AG09309 (cell line): ENCODE measurements at regions not wholly inside any gene's neighbourhood (a gene's known extent, or its start where the extent isn't known, plus 50 kb on each side); places are given as distances from the start of the nearest gene placed in this dataset.

Experiments
- DNase-seq: peaks from one replicate; pipeline ENCODE4 v3.0.0-alpha.2; 2010; ENCODE audit warnings: low read depth
- H3K4me3 ChIP-seq: 2 replicates; pipeline ENCODE4 v1.5.1; 2011; ENCODE audit warnings: mild to moderate bottlenecking, low read depth, low read length, moderate library complexity; ENCODE audit not compliant: control insufficient read depth
- TF ChIP-seq, protein P1 (sequence below): IDR thresholded peaks from 2 replicates; pipeline ENCODE4 v1.5.1; 2011; ENCODE audit warnings: mild to moderate bottlenecking, low read depth, low read length, inconsistent platforms; ENCODE audit not compliant: insufficient read depth, control insufficient read depth; ENCODE audit errors: missing control alignments

DNA sequence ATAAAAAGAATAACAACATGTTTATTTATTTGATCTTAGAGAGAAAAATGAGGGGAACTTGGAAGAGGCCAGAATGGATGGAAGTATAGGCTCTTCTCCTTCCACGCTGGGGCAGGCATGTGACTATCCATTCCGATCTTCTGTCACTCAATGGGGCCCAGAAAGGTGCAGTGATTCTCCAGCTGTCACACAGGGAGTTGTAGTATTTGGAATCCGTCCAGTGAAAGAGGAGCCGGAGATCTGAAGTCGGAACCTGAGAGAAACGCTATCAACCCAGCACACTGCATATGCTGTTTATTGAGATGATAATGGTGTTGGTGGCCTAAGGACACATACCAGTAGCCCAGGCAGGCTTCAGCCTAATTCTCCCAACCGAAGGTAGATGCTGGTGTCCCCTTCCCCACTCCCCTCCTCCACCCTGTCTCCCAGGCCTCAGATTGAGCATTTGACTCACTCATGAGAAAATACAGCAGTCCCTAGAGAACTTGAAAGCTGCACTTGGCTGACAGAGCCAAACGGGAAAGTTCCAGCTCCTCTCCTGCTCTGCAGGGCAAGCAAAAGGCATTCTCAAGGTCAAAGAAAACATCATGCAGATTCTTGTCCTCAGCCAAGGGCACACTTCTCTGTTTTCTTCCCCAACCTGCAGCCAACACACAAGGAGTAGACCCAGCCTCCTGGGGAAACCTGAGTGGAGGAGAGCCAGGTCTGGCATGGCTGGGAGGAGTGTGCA is 100.4 kb downstream of the IRF2BPL start:
- no peak for DNase-seq
- no peak overlapping the region for H3K4me3 ChIP-seq
- TF ChIP-seq, protein P1, sequence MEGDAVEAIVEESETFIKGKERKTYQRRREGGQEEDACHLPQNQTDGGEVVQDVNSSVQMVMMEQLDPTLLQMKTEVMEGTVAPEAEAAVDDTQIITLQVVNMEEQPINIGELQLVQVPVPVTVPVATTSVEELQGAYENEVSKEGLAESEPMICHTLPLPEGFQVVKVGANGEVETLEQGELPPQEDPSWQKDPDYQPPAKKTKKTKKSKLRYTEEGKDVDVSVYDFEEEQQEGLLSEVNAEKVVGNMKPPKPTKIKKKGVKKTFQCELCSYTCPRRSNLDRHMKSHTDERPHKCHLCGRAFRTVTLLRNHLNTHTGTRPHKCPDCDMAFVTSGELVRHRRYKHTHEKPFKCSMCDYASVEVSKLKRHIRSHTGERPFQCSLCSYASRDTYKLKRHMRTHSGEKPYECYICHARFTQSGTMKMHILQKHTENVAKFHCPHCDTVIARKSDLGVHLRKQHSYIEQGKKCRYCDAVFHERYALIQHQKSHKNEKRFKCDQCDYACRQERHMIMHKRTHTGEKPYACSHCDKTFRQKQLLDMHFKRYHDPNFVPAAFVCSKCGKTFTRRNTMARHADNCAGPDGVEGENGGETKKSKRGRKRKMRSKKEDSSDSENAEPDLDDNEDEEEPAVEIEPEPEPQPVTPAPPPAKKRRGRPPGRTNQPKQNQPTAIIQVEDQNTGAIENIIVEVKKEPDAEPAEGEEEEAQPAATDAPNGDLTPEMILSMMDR = no peak

DNA sequence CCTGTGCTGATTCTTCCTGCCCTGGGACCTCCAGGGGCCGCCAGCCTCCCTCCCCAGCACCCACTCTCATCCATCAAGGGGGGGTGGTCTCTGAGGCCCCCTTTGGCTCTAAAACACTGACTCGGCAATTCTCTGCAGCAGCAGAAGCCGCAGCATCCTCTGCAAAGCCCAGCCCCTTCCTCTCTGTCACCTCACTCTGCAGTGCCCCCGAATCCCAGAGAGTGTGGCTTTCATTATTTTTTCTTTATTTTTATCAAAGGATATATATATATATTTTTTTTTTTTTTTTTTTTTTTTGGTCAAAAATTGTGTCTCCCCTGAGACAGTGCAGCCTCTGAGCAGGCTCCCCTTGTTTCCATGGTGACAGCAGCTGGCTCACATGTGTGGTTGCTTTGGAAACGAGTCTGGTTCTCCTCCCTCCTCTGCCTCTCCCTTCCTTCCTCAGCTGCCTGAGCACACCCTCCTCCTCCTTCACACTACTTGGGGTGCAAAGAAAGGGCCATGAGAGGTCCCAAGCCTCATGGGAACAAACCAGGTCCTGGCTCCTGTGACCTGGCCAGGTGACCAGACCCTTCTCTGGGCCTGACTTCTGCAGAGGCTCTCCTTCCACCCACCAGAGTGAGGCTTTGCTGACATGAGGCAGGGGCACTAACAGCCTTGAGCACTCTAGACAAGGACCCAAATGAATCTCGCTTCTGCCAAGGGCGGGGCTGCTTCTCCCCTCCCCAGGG is 100.5 kb downstream of the LRRC74A start:
- TF ChIP-seq, protein P1 = no peak
- no peak overlapping the region for H3K4me3 ChIP-seq
- DNase-seq = no peak

DNA sequence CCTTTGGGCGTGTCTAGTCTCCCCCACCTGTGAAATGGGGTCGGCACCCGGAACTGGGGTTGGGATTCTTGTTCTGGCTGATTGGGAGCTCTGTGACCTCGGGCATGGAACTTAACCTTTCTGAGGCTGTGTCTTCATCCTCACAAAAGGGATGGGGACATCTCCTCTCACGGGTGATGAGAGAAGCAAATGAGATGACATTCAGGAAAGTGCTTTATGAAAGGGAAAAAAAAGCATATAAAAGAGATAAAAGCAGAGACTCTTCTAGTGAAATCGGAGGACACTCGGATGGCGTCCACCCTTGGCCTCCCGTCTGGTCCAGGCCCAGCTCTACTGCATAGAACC is 98.9 kb downstream of the LRRC74A start:
- TF ChIP-seq, protein P1 = no peak
- no peak for DNase-seq
- no peak overlapping the region for H3K4me3 ChIP-seq

DNA sequence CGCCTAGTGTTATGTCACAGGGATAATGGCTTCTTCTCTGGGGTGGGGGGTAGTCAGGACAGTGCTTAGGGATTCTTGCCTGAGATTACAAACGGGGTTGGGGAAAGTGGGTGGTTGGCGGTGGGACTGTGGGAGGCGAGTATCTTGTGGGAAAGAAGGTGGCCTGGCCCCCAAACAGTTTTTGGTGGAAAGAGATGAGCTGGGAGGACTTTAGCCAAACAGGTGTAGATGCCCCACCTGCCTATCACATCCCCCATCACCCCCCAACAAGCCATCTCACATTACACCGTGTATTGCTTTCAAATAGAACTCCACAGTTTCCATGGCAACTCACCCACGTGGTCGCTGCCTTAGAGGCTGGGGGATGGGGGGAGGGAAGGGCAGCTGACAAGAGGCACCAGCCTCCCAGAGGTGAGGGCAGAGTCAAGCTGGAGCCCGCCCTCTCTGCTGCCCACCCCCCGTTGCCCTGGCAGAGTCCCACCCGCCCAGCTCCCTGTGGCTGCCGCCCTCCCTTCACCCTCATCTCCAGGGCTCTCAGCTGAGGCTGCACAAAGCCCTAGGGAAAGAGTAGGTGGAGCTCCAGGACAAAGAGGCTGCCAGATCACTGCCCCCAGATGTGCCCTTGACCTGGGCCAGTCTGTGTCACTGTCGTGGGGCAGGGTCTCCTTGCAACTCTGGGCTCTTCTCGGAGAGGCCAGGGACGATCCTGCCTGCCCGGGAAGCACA is 98.3 kb downstream of the LRRC74A start:
- DNase-seq = no peak
- TF ChIP-seq, protein P1 = no peak
- no peak overlapping the region for H3K4me3 ChIP-seq

DNA sequence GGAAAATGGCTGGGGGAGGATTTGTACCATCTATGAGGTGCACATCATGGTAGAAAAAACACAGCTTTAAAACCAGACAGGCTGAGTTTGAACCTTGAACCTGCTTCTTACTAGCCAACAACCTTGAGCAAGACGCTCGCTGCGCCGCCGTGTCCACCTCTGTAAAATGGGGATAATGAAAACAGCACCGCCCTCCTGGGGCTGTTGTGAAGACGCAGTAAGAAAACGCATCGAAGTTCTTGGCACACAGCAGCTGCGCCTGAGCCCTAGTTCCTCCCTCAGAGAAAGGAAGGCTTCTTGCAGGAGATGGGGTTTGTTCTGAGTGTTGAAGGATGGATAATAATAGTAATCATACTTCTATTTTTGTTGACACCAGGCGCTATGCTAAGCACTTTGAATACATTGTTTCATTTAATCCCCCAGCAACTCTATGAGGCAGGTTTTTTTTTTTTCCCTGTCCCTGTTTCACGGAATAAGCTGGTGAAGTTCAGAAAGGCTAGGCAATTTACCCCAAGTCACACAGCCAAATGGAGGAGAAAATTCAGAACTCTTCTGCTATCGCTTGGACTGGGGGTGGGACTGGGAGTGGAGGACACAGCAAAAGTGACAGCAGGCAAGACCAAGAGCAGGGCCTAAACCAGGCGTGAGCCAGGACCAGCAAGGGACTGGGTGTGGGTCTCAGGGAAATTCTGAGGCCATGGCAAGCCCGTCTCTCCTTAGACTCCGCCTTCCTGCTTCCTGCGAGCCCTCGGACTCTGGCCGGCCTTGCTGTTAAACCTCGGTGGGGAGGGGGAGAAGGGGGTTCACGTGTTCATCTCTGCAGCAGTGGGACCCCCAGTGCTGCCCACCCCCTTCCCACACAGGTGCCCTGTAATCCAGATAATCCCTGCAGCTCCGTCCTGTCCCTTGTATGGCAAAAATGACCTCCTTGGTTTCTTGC is 97.5 kb downstream of the LRRC74A start:
- TF ChIP-seq, protein P1 = no peak

DNA sequence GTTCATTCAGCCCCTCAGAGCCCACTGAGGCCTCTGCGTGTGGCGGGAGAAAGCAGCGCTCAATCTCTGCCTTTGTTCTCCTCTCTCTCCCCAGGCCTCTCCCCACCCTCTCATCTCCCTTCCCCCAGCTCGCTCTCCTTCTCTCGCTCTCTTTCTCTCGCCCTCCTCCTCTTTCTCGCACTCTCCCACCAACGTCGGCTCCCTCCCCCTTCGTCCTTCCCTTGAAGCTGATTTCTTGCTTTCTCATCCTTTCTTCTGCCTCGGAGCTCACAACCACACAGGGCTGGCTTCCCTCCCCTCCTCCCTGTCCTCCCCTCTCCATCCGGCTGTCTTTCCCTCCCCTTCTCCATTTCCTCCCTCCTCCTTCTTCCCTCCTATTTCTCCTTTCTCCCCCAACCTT is 96.4 kb downstream of the LRRC74A start:
- TF ChIP-seq, protein P1 = no peak
- DNase-seq = no peak
- no peak overlapping the region for H3K4me3 ChIP-seq

More for the DNA sequence above, 97.5 kb downstream of the LRRC74A start:
- no peak overlapping the region for H3K4me3 ChIP-seq
- no peak for DNase-seq
